SJSA1 (cell line): ENCODE measurements at regions not wholly inside any gene's neighbourhood (a gene's known extent, or its start where the extent isn't known, plus 50 kb on each side); places are given as distances from the start of the nearest gene placed in this dataset.
"Not testable (repeated sequence)": the region's sequence is repeated elsewhere in the genome, so short reads cannot be mapped to it uniquely, and the experiment has no call there.

Source experiments
- DNase-seq, 2 experiments: peaks; one replicate each; pipeline ENCODE4 v3.0.0-alpha.2; 2015 to 2020; ENCODE audit warnings: low spot score in 2 of 2, low read depth in 1 of 2
- H3K27ac ChIP-seq: fragments of 250-450 bp; sonication (Bioruptor Pico); 2 replicates; pipeline ENCODE4 v1.5.1; 2020; ENCODE audit warnings: mild to moderate bottlenecking, moderate library complexity
- H3K27me3 ChIP-seq: fragments of 250-450 bp; sonication (Bioruptor Pico); replicated peaks from 2 replicates; pipeline ENCODE4 v1.5.1; 2020; ENCODE audit warnings: mild to moderate bottlenecking, moderate library complexity
- H3K36me3 ChIP-seq: fragments of 250-450 bp; sonication (Bioruptor Pico); 2 replicates; pipeline ENCODE4 v1.5.1; 2020; ENCODE audit warnings: mild to moderate bottlenecking
- H3K4me1 ChIP-seq: fragments of 250-450 bp; sonication (Bioruptor Pico); replicated peaks from 2 replicates; pipeline ENCODE4 v1.6.1; 2021; ENCODE audit warnings: mild to moderate bottlenecking
- H3K4me3 ChIP-seq: fragments of 250-450 bp; sonication (Bioruptor Pico); 2 replicates; pipeline ENCODE4 v1.5.1; 2020; ENCODE audit warnings: mild to moderate bottlenecking
- H3K9me3 ChIP-seq: fragments of 250-450 bp; sonication (Bioruptor Pico); replicated peaks from 2 replicates; pipeline ENCODE4 v1.5.1; 2020; ENCODE audit warnings: mild to moderate bottlenecking

GRCh38 chr5:99817796-99818195, 717.4 kb upstream of the FAM174A start:
- Histone ChIP-seq H3K4me3 (no peak overlapping the region), H3K27me3 (no peaks in the 10 kb centered on the region), H3K27ac (no peak overlapping the region), H3K36me3 (no peaks in the 10 kb centered on the region), H3K9me3 (no peaks in the 10 kb centered on the region), H3K4me1 (no peaks in the 10 kb centered on the region)
- DNase-seq = no peak

GRCh38 chr5:99814321-99815063, 720.7 kb upstream of the FAM174A start:
- Histone ChIP-seq H3K4me3 (no peak overlapping the region), H3K27me3 (no peaks in the 10 kb centered on the region), H3K36me3 (no peaks in the 10 kb centered on the region), H3K27ac (no peak overlapping the region), H3K9me3 (no peaks in the 10 kb centered on the region), H3K4me1 (no peaks in the 10 kb centered on the region)
- no peak for DNase-seq

DNA sequence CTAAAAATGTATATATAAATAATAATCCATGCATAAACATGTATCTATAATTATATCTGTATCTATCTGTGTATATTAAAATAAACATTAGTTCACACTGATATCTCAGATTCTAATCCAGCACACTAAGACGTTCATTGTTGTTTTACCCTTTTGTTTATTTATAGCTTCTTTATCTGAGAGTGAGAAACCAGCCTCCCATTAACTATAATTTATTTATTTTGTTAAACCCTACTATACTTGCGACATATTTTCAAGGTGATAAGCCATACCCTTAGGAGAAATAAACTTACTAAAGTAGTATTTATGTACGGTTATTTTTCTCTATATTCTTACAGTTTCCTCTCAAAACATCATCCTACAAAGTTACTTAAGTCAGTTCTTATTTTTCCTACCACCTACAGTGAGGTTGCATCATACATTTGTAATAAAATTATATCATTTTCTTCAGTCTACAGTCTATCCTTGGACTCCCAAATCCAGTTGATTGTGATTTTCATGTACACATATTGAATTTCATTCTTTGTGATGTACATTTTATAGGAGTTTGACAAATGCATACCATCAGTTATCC, 726.4 kb upstream of the FAM174A start:
- no peaks in the 10 kb centered on the region for H3K9me3 ChIP-seq
- DNase-seq = no peak
- H3K4me3 ChIP-seq = no peak overlapping the region
- no peaks in the 10 kb centered on the region for H3K27me3 ChIP-seq
- H3K27ac ChIP-seq = no peak overlapping the region
- H3K4me1 ChIP-seq = no peaks in the 10 kb centered on the region
- no peaks in the 10 kb centered on the region for H3K36me3 ChIP-seq

GRCh38 chr5:99807346-99807745, 727.8 kb upstream of the FAM174A start:
- Histone ChIP-seq H3K36me3 (no peaks in the 10 kb centered on the region), H3K4me3 (no peak overlapping the region), H3K27me3 (no peaks in the 10 kb centered on the region), H3K9me3 (no peaks in the 10 kb centered on the region), H3K4me1 (no peaks in the 10 kb centered on the region), H3K27ac (no peak overlapping the region)
- no peak for DNase-seq

DNA sequence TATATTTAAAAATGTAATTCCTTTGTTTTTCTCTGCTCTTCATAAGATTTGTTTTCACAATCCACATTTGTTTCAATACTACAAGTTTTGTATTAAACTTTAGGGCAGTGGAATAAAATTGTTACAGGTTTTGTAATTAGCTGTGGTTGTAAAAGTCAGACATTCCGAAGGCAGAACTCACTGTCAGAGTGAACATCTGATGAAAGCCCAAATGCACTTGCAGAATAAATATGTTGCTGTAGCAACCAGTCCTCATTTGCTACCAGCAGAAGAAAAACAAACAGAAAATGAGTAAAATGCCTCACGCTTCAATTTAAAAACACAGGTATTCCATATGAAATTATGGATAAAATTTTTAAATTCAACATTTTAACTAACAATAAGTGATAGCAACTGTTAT, 740.1 kb upstream of the FAM174A start:
- no peak overlapping the region for H3K4me3 ChIP-seq
- no peaks in the 10 kb centered on the region for H3K36me3 ChIP-seq
- H3K4me1 ChIP-seq = no peaks in the 10 kb centered on the region
- no peaks in the 10 kb centered on the region for H3K9me3 ChIP-seq
- no peak overlapping the region for H3K27ac ChIP-seq
- no peak for DNase-seq
- H3K27me3 ChIP-seq = no peaks in the 10 kb centered on the region

GRCh38 chr5:99788482-99788881, 746.7 kb upstream of the FAM174A start:
- no peaks in the 10 kb centered on the region for H3K27me3 ChIP-seq

DNA sequence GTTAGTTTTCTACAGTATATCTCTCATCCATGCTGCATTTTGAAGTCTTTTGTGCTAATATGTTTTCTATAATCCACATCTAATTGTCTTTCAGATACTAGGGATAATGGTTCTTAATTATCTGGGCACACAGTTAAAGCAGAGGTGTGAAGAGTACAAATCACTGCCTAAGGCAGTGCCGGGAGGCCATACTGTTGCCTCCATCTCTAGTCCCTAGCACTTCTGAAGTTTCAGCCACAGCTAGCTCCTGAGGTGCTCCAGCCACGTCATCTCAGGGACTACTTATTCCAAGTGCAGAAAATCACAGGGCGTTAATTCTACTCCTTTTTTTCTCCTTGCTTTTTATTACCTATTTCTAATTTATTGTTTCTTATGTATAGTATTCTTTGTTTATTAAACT, 760.0 kb upstream of the FAM174A start:
- Histone ChIP-seq H3K27ac (no peak overlapping the region), H3K27me3 (no peaks in the 10 kb centered on the region), H3K9me3 (no peaks in the 10 kb centered on the region), H3K4me1 (no peaks in the 10 kb centered on the region), H3K36me3 (no peaks in the 10 kb centered on the region), H3K4me3 (no peak overlapping the region)
- DNase-seq = no peak

More at GRCh38 chr5:99788482-99788881, 746.7 kb upstream of the FAM174A start:
- Histone ChIP-seq H3K4me3 (no peak overlapping the region), H3K27ac (no peak overlapping the region), H3K4me1 (no peaks in the 10 kb centered on the region), H3K9me3 (no peaks in the 10 kb centered on the region), H3K36me3 (no peaks in the 10 kb centered on the region)
- DNase-seq = no peak

DNA sequence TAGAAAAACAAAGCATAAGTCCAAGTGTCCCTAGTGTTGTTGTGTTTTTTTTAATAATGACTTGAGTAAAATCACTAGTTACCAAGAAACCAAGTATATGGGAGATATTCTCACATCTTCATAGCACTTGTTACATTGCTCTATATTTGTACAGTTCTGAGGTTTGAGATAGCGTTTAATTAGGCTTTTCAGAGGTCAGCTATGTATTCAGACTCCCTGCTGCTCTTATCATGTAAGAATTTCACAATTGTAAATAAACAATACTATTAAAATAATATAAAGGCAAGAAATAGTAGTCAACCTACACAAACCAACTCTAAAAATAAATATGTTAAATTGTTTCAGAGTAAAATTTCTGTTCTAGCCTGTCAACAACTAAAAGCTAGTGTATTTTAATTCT, 761.9 kb upstream of the FAM174A start:
- no peaks in the 10 kb centered on the region for H3K27me3 ChIP-seq
- no peak for DNase-seq
- H3K4me1 ChIP-seq = no peaks in the 10 kb centered on the region
- no peak overlapping the region for H3K4me3 ChIP-seq
- H3K27ac ChIP-seq = no peak overlapping the region
- H3K36me3 ChIP-seq = no peaks in the 10 kb centered on the region
- H3K9me3 ChIP-seq = no peaks in the 10 kb centered on the region

DNA sequence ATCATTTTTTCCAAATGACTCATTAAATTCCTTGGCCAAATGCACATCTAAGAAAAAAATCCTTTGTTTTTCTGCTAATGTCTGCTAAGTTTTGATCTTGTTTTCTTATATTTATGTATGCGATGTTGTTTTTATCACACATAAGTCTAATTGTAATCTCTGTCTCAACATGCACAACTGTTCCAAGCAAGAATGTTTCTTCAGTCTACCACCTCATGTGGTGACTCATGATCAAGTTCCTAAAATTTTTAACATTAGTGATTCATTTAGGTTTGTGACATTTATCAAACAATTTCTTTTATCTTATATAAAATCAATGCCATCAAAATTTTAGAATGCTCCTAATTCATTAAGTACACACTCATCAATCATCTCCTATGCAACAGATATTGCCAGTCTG, 763.9 kb upstream of the FAM174A start:
- Histone ChIP-seq H3K36me3 (no peaks in the 10 kb centered on the region), H3K27me3 (no peaks in the 10 kb centered on the region)
- DNase-seq = no peak

DNA sequence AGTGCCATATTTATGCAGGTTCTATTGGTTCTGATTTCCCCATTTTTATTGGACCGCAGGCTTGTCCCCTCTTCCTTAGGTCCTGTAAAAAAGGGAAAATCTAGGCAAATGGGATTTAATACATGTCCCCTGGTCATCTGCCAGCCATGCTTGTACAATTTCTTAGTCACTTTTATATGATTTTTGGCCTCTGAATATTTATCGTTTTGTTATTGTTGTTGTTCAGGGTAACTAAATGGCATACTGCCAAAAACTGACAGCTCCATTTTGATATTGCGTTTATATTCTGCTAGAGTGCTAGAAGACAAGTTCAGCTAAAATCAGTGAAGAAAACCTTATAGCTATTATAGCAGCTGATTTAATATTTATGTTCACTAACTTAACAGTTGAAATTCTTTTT, 770.2 kb upstream of the FAM174A start:
- DNase-seq = no peak
- no peaks in the 10 kb centered on the region for H3K36me3 ChIP-seq
- H3K4me1 ChIP-seq = no peaks in the 10 kb centered on the region
- H3K4me3 ChIP-seq = no peak overlapping the region
- H3K9me3 ChIP-seq = no peaks in the 10 kb centered on the region
- H3K27ac ChIP-seq = no peak overlapping the region
- H3K27me3 ChIP-seq = no peaks in the 10 kb centered on the region

More for the DNA sequence above, 763.9 kb upstream of the FAM174A start:
- H3K27ac ChIP-seq = no peak overlapping the region
- no peaks in the 10 kb centered on the region for H3K4me1 ChIP-seq
- H3K9me3 ChIP-seq = no peaks in the 10 kb centered on the region
- H3K4me3 ChIP-seq = no peak overlapping the region

DNA sequence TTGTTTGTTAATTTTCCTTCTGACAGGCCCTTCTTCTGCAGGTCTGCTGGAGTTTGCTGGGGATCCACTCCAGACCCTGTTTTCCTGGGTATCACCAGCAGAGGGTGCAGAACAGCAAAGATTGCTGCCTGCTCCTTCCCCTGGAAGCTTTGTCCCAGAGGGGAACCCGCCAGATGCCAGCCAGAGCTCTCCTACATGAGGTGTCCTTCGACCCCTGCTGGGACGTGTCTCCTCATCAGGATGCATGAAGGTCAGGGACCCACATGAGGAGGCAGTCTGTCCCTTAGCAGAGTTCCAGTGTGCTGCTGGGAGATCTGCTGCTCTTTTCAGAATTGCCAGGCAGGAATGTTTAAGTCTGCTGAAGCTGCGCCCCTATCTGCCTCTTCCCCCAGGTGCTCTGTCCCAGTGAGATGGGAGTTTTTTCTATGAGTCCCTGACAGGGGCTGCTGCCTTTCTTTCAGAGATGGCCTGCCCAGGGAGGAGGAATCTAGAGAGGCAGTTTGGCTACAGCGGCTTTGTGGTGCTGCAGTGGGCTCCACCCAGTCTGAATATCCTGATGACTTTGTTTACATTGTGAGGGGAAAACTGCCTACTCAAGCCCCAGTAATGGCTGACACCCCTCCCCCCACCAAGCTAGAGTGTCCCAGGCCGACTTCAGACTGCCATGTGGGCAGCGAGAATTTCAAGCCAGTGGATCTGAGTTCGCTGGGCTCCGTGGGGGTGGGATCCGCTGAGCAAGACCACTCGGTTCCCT, 772.0 kb upstream of the FAM174A start:
- H3K9me3 ChIP-seq = no peaks in the 10 kb centered on the region
- no peak overlapping the region for H3K27ac ChIP-seq
- no peaks in the 10 kb centered on the region for H3K27me3 ChIP-seq
- H3K4me1 ChIP-seq = no peaks in the 10 kb centered on the region
- H3K4me3 ChIP-seq = no peak overlapping the region
- no peaks in the 10 kb centered on the region for H3K36me3 ChIP-seq
- no peak for DNase-seq

DNA sequence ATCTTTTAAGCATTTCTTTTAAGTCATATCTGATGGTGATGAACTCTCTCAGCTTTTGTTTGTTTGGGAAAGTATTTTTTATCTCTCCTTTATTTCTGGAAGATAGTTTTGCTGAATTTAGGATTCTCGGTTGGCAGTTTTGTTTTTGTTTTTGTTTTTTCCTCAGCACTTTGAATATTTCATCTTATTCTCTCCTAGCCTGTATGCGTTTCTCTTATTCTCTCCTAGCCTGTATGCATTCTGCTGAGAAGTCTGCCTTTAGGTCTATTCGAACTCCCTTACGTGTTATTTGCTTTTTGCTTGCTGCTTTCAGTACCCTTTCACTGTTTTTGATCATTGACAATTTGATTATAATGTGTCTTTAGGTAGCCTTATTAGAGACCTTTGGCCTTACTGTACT, 787.8 kb upstream of the FAM174A start:
- H3K9me3 ChIP-seq = no peaks in the 10 kb centered on the region
- H3K36me3 ChIP-seq = no peaks in the 10 kb centered on the region
- H3K27ac ChIP-seq = no peak overlapping the region
- H3K27me3 ChIP-seq = no peaks in the 10 kb centered on the region
- no peak overlapping the region for H3K4me3 ChIP-seq
- H3K4me1 ChIP-seq = no peaks in the 10 kb centered on the region
- DNase-seq = no peak

GRCh38 chr5:99733146-99733545, 802.0 kb upstream of the FAM174A start:
- not testable (repeated sequence) for H3K27ac ChIP-seq, H3K4me1 ChIP-seq, H3K9me3 ChIP-seq, H3K4me3 ChIP-seq, H3K27me3 ChIP-seq, DNase-seq, H3K36me3 ChIP-seq

- H3K4me3 ChIP-seq, DNase-seq: not testable (repeated sequence)
These were observed 801.8 kb upstream of the CHD1 start for GRCh38 chr5:99730653-99731052.

More at GRCh38 chr5:99730653-99731052, 801.8 kb upstream of the CHD1 start:
- not testable (repeated sequence) for H3K27me3 ChIP-seq, H3K36me3 ChIP-seq, H3K27ac ChIP-seq, H3K4me1 ChIP-seq, H3K9me3 ChIP-seq
